HG02973 (cell line): ENCODE measurements at regions not wholly inside any gene's neighbourhood (a gene's known extent, or its start where the extent isn't known, plus 50 kb on each side); places are given as distances from the start of the nearest gene placed in this dataset.

Source experiments
- ATAC-seq: cut with Tn5 transposase; IDR thresholded peaks from one replicate; pipeline ENCODE4 v1.9.1; 2021; ENCODE audit warnings: moderate library complexity; ENCODE audit not compliant: unreplicated experiment

DNA sequence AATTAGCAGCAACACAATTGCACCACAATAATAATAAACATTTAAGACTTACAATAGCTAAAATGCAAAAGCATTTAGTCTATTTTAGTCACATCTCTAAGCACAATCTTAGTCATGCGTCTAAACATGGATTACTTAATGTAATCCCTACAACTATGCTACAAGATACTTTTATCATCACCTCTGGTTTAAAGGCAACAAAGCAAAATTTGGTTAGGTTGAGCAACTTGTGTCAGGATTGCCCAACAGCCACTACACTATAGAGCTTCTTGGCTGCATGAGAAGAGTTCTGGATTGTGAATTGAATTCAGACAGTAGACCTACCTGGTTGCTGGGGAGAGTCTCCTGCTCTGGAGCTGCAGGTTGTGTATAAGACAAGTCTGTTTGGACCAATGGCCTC, 146.5 kb upstream of the PUDP start:
- ATAC-seq: no peak

DNA sequence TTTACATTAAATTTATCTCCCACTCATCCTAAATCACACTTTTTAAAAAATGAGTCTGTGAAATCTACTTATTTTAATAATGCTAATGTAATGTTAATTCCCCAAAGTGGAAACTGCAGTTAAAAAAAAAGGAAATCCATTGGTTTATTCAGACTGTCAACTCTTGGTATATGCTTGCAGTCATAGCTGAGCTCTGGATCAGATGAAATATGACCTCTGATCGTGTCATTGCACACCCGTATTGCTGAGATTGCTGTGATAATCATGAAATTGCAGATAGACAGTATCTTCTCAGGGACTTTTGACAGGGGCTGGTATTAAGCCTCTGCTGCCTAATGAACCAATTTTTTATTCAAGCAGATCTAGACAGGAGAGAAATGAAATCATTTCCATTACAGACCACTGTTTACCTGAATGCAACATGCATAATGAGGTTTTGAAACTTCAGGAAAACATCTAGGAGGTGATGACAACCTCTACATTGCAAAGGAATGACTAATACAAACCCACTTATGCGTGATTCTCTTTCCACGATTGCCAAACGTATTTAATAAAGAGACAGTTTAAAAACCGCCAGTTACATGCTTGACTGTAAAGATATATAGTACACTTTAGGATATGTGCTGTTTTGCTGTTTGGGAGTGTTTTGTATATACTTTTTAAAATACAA, 138.3 kb upstream of the PUDP start:
- no peak for ATAC-seq

DNA sequence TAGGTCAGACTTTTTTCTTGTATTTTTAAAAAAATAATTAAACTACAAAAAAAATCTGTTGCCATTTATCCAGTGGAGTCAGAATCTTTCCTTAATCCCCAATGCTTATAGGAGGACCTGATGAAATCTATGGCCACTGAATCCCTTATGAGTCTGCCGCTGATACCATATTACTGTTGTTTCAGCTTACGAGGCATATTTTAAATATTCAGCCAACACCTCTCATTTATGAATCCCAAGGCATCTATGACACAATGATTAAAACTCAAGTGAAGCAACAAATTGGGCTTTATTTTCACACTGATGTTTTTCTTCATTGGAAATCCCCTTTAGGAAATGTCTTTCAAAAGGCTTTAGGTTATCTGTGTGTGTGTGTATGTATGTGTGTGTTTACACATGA, 137.8 kb upstream of the PUDP start:
- no peak for ATAC-seq

DNA sequence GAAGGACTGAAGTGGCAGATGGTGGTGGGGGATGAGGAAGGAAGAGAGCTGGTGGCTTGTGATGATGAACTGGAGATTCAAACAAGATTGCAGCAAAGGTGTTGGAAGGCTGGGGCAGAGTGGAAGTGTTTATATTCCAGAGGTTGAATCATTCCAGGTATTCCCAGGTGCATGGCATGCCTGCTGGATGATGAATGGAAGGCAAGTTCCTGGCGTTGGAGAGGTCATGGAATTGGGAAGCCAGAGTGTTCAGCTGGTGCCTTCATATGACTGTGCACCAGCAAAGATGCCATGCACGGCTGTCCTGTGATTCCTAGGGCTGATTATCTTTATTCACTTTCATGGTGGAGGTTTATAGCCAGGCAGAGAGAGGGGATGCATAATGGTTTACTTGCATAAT, 135.8 kb upstream of the PUDP start:
- no peak for ATAC-seq

DNA sequence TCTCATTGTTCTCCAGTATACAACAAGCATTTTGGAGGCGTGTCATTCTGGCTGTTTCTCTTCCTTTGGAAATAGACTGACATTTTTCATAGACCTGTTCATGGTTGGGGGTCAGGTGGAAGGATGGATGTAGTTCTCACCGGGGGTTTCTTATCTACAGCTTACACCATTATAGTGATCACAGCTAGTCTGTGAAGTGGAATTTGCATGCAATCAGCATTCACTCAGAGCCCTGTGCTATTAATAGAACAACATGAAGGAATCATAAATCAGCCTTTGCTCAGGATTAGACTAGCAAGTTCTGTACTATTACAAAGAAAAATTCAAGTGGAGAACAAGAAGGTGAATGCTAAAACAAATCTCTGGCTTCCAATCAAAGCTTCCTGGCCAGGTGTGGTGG, 132.6 kb upstream of the PUDP start:
- no peak for ATAC-seq

DNA sequence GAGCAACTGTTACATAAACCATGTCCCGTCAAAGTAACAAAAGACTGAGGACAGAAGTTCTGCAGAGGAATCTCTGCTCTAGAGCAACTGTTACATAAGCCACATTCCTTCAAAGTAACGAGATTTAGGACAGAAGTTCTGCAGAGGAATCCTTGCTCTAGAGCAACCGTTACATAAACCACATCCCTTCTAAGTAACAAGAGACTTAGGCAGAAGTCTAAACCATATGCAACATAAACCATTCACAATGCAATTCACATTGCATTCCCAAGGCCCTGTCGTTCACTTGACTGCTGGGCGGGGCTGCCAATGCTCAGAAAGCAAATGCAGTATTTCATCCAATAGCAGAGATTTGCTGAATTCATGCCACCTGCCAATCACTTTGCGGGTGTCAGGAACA, 124.4 kb upstream of the PUDP start:
- ATAC-seq: no peak

DNA sequence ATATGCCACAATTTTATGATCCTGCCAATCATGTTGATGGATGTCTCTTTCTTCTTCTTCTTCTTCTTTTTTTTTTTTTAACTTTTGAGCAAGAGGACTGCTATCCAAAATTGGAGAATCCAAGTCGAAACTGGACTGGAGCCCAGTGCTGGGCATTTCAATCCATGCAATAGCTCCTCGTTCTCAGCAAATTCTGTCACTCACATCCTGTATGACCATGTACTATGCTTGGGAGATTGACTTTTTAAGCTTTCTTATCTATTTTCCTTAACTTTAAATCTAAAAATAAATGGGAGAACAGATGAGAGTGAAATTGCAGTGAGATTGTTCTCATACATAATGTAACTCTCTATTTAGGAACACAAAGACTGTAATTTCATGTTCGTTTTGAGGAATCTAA, 123.0 kb upstream of the PUDP start:
- no peak for ATAC-seq

DNA sequence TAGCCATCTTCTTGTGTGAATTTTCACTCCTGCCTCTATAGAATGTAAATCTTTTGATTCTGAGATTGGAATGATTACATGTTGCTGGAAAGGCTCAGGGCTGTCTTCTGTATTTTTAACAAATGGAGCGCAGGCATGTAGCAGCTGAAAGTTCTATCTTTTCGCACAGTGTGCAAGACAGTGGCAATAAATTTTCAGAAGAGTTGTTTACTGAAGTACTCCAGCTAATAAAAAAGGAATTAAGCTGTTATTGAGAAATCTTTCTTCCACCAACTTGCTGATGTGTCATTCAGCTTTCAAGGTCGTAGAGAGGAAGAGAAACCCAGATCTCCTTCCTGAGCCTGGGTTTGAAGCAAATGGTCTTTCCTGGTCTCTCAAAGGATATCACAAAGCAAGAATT, 122.0 kb upstream of the PUDP start:
- no peak for ATAC-seq

DNA sequence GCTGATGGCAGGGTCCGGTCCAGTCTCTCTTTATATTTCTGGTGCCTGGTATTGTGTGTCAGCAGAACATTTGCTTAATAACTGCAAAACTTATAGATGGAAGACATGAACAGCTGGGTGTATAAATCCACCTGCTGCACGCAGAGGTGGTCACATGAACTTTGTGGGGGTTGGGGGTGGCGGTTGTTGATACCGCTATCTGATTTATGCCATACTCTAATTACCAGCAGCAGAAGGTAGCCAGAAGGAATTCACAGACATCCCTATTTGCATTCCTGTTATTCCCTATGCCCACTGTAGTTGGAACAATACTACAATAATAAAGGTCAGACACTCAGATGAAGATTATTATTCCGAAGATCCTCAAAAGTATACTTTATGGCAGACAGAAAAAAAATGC, 121.6 kb upstream of the PUDP start:
- no peak for ATAC-seq

DNA sequence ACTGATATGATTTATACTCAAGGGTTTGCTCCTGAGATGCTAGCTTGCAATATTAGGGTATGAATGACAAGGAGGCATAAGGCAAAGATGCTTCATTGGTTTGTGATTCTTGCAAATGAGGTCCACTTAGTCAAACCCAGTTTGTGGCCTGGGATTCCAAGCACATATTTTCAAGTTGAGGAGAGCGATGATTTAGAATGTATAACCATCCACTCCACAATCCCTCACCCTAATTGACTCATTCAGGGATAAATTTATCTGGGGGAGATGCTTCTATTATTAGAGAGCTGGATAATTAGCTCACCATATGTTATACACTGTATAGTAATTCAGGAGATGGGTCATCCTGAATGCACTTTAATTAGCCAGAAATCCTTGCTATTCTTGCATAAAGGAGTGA, 118.3 kb upstream of the PUDP start:
- no peak for ATAC-seq

DNA sequence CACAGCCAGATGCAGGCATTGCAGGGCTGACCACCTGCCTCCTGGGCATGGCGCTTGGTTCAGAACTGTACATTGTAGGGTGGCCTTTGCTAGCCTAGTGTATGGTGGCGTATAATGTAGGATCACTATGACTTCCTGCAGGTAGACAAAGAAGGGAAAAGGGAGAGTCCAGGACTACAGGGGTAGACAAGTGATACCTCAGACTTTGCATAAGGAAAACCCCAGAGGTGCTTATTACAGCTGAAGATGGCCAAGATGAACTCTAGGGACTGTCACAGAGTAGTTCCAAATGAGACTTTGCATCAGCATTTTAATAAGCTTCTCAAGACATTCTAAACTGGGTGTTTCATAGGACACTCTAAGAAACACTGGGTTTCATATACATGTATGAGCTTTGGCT, 116.4 kb upstream of the PUDP start:
- peak; percentile 52 for ATAC-seq

DNA sequence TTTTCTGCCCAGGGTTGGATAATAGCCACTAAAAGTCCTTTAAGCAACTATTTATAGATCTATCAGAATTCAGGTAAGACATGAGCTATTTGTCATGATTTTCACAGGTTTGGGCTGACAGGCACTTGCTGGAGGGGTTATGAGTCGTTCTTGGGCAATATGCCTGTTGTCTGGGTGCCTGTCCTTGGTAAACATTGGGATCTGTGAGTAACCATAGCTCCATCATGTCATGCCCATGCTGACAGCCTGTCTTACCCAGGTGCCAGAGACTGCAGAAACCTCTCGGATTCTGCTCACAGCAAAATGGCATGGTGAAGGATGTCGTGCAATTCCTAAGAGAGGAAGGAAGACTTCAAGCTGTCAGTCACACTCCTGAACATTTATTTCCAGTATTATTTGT, 116.0 kb upstream of the PUDP start:
- no peak for ATAC-seq

DNA sequence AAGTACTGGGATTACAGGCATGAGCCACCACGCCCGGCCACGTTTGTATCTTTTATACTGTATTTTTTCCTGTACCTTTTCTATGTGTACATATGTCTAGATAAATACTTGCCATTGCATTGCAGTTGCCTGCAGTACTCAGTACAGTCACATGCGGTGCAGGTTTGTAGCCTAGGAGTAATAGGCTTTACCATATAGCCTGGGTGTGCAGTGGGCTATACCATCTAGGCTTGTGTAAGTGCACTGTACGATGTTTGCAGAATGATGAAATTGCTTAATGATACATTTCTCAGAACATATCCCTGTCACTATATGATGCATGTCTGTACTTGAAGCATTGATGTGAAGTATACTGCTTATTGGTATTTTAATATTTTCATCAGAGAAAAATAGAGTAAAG, 115.4 kb upstream of the PUDP start:
- no peak for ATAC-seq

DNA sequence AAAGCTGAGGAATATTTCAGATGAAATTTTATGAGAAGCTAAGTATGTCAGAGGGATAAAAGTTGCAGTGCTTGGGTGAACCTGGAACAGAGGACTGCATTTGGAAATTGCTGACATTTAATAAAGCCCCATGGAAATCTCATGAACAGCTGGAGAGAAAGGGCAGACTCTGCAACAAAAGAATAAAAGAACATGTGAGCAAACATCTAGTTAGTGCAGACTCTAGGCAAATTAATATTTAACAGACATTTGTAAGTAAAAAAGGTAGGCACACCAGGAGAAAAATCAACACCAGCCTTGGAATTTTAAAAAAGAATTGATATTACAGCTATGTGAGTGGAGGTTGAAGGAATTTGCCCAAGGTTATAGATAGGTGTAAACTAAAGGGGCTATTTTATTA, 114.6 kb upstream of the PUDP start:
- no peak for ATAC-seq

DNA sequence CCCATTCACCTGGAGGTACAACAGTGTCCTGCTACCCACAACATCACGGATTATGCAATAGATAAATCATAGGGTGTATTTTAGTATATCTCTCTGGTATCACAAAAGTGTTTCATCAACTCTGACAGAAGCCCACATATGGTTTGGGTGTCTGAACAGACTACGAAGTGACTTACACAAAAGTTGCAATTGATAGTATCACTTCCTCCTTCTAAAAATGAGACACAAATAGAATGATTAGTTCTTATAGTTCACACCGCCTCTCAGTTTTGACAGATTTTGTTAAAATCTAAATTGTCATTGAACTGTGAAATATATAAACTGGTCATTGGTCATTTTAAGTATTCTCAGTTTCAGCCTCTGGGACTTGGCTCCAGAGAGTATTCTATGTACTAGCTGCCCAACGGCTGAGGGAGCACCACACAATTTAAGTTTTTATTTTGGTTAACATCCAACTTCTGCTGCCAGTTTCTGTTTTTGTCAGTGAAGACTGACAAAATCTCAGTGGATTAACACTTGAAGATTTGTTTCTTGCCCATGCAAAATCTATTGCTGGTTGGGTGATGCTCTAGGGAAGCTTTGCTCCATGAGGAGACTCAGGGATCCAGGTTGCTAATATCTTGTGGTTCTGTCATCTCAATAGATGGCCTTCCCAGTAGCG, 113.8 kb upstream of the PUDP start:
- peak; percentile 94 for ATAC-seq

DNA sequence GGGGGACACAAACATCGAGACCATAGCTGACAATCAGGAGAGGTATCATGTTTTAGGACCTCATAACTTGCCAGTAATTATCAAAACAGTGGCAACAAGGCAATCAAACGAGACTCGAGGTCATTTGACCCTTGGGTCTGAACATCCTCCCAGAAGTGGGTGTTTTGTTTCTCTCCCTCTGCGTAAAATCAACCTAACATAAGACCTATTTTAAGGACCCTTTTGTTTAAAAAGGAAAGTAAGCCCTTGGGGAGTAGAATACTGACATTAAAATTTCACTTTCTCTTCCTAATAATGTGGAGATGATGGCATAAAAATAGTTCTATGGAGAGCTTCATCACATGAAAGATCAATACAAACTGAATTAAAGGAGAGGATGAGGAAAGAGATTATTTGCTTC, 106.2 kb upstream of the PUDP start:
- no peak for ATAC-seq

DNA sequence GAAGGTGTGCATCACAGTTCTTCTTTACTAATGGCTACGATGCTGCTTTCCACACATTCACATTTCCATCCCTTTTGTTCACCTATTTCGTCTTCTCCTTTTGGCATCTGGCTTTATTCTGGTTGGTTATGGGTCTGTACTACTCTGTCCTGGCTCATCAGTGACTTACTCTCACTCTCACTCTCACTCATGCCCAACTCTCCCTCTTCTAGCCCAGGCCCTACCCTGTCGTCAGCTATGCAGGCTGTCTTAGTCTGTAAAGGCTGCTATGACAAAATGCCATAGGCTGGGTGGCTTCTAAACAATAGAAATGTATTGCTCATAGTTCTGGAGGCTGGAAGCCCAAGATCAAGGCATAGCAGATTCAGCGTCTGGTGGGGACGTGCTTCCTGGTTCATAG, 105.6 kb upstream of the PUDP start:
- ATAC-seq: no peak

DNA sequence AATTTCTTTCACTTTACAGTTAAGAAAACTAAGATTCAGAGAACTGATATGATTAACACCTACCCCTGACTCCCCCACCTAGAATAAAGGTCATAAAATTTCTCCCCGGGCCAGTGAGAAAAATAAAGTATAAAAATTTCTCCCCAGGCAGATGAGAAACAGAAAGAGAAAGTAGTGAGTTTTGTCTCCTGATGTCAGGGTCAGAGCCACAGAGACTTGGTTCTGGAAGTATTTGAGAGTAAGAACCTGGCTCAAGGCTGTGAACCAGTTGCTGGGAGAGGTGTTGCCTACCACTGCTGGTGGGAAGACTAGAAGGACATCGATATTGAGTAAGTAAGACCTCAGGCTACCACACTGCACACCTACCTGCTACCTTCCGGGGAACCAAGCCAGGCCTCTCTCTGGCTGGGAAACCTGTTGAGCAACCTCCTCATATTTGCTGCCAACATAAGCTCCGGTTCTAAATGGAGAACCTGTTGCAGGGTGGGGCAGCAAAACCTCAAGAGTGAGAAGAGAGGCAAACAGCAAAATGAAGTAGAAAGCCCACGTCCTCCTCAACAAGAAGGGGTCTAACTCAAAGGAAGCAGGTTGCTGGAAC, 104.2 kb upstream of the PUDP start:
- no peak for ATAC-seq

DNA sequence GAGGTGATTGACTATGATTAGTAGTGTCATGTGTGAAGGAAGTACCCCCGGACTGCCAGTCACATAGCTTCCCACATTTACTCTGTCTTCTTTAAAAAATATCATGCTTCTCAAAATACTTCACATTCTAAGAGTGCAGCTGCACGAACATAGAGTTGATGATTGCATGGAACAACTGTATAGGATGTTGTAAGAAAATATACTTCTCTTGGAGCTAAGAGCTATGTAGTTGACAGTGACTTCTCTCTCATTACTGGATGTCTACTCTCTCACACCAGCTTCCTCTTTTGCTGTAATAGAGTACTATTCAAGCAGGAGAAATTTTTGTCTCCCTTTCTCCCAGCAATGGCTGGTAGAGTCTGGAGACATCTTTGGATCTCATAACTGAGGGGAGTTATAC, 99.4 kb upstream of the PUDP start:
- no peak for ATAC-seq

DNA sequence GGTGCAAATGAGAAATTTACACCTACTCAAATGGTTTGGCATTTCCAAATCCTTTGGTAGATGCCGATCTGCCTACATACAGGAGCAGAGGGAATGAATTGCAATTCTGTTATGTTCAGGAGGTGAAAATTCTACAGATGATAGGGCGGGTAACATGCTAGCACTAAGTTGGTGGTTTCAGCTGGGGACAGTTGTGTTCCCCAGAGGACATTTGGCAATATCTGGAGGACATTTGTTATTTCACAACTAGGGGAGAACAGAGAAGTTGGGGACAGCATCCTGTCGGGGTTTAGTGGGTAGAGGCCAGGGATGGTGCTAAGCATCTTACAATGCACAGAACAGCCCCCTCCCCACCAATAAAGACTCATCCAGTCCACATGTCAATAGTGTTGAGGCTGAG, 96.5 kb upstream of the PUDP start:
- no peak for ATAC-seq

DNA sequence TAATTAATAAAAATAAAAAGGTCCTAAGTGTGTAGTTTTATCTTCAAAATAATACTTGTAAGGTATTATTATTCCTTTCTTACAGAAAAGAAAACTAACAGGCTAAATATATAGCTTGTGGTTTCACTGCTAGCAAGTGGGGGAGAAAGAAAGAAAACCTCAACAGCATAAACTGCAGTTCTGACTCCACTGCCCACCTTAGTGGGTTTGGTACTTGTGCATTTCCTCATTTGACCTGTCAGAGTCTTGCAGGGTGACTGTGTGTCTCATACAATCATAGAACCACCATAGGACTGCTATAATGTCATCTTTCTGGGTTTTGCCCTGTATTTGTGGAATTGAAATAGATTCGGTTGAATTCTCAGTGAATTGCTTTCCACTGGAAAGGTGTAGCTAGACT, 94.7 kb upstream of the PUDP start:
- ATAC-seq: peak; percentile 99

DNA sequence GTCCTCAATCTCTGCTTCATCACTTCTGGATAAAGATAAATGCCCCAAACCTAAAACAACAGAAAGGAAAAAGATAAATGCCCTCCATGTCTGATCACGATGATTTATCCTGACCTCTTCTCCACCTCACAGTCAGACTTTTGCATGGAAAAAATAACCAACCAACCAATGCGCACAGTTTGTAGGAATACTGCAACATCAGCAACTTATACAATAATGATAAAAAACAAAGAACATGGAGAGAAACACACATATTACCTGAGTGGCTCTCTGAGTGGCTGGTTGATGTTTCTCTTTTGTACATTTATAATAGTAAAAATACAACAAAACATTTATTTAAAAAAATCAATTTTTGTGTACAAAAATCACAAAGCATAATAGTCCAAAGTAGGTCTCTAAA, 93.0 kb upstream of the PUDP start:
- ATAC-seq: no peak

DNA sequence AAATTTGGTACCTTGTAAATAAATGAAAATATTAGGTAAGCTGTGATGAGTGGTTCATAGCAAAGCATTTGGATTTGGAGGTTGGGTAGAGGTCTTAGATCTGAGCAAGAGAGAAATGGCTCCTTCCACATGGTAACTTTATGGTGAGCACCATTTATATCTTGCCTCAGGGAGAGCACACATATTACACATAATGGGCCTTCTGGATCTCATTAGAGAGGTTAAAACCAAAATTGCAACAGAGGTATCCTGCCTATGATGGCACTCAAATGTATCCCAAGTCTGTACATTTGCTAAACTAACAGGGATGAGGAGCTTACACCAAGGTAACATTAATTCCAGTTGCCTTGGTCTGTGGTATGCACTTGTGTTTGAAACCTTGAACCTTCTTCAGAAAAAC, 87.1 kb upstream of the PUDP start:
- ATAC-seq: no peak
